ENCODE measurements at regions not wholly inside any gene's neighbourhood (a gene's known extent, or its start where the extent isn't known, plus 50 kb on each side); places are given as distances from the start of the nearest gene placed in this dataset.
"Not testable (repeated sequence)": the region's sequence is repeated elsewhere in the genome, so short reads cannot be mapped to it uniquely, and the experiment has no call there.

GRCh38 chr11:50178737-50179136, 146.1 kb downstream of the OR4C45 start:
- DNase-seq: no peak

GRCh38 chr11:50181334-50181733, 148.7 kb downstream of the OR4C45 start:
- Histone ChIP-seq H3K4me2 (ENCODE audit: low read length) (no peak overlapping the region), H3K4me3 (ENCODE audit: low read length) (no peak overlapping the region), H3K79me1 (ENCODE audit: low read length) (no peaks in the 10 kb centered on the region), H3K4me1 (ENCODE audit: control insufficient read depth, low read depth, low read length) (no peaks in the 10 kb centered on the region), H3K4ac (ENCODE audit: low read depth, low read length) (no peak overlapping the region), H3K79me2 (ENCODE audit: control insufficient read depth, insufficient read depth, low read length) (no peaks in the 10 kb centered on the region), H3K27me3 (ENCODE audit: insufficient read depth, low read length, poor library complexity) (no peaks in the 10 kb centered on the region), H3K56ac (ENCODE audit: low read length) (no peak overlapping the region), H2BK120ac (ENCODE audit: low read depth, low read length) (no peak overlapping the region), H3K27ac (ENCODE audit: low read depth, low read length) (no peak overlapping the region), H4K8ac (ENCODE audit: low read depth, low read length) (no peak overlapping the region), H3K23ac (ENCODE audit: low read length) (no peak overlapping the region), H2BK15ac (replicated peaks; ENCODE audit: low read depth) (no peak overlapping the region), H4K5ac (ENCODE audit: low read length) (no peak overlapping the region), H3K18ac (ENCODE audit: low read length) (no peak overlapping the region), H2AK5ac (ENCODE audit: low read length) (no peak overlapping the region), H3K36me3 (ENCODE audit: control insufficient read depth, insufficient read depth, low read length) (no peaks in the 10 kb centered on the region), H2BK5ac (ENCODE audit: low read length) (no peak overlapping the region), H3K9ac (ENCODE audit: low read length) (no peak overlapping the region)
- no peak for DNase-seq
- WGBS (ENCODE audit: extremely low coverage, insufficient coverage, low lambda C conversion rate): no CpG with 5 or more reads among the region's 2 CpGs

More at GRCh38 chr11:50178737-50179136, 146.1 kb downstream of the OR4C45 start:
- Histone ChIP-seq H3K79me1 (ENCODE audit: low read length) (no peaks in the 10 kb centered on the region), H3K23ac (ENCODE audit: low read length) (no peak overlapping the region), H3K9ac (ENCODE audit: low read length) (no peak overlapping the region), H3K4me3 (ENCODE audit: low read length) (no peak overlapping the region), H3K27ac (ENCODE audit: low read depth, low read length) (no peak overlapping the region), H3K56ac (ENCODE audit: low read length) (no peak overlapping the region), H3K27me3 (ENCODE audit: insufficient read depth, low read length, poor library complexity) (no peaks in the 10 kb centered on the region), H4K8ac (ENCODE audit: low read depth, low read length) (no peak overlapping the region), H3K4me1 (ENCODE audit: control insufficient read depth, low read depth, low read length) (no peaks in the 10 kb centered on the region), H3K18ac (ENCODE audit: low read length) (no peak overlapping the region), H3K4me2 (ENCODE audit: low read length) (no peak overlapping the region), H3K4ac (ENCODE audit: low read depth, low read length) (no peak overlapping the region), H2BK15ac (replicated peaks; ENCODE audit: low read depth) (no peak overlapping the region), H4K5ac (ENCODE audit: low read length) (no peak overlapping the region), H2BK120ac (ENCODE audit: low read depth, low read length) (no peak overlapping the region), H3K79me2 (ENCODE audit: control insufficient read depth, insufficient read depth, low read length) (no peaks in the 10 kb centered on the region), H2BK5ac (ENCODE audit: low read length) (no peak overlapping the region), H3K36me3 (ENCODE audit: control insufficient read depth, insufficient read depth, low read length) (no peaks in the 10 kb centered on the region), H2AK5ac (ENCODE audit: low read length) (no peak overlapping the region)

GRCh38 chr11:50182486-50182885, 149.8 kb downstream of the OR4C45 start:
- Histone ChIP-seq H3K18ac (ENCODE audit: low read length) (no peak overlapping the region), H3K56ac (ENCODE audit: low read length) (no peak overlapping the region), H2BK120ac (ENCODE audit: low read depth, low read length) (no peak overlapping the region), H3K4me2 (ENCODE audit: low read length) (no peak overlapping the region), H4K5ac (ENCODE audit: low read length) (no peak overlapping the region), H4K8ac (ENCODE audit: low read depth, low read length) (no peak overlapping the region), H3K9ac (ENCODE audit: low read length) (no peak overlapping the region), H3K23ac (ENCODE audit: low read length) (no peak overlapping the region), H3K4me3 (ENCODE audit: low read length) (no peak overlapping the region), H2AK5ac (ENCODE audit: low read length) (no peak overlapping the region), H3K79me1 (ENCODE audit: low read length) (no peaks in the 10 kb centered on the region), H3K27me3 (ENCODE audit: insufficient read depth, low read length, poor library complexity) (no peaks in the 10 kb centered on the region), H3K36me3 (ENCODE audit: control insufficient read depth, insufficient read depth, low read length) (no peaks in the 10 kb centered on the region), H3K27ac (ENCODE audit: low read depth, low read length) (no peak overlapping the region), H2BK15ac (replicated peaks; ENCODE audit: low read depth) (no peak overlapping the region), H3K4me1 (ENCODE audit: control insufficient read depth, low read depth, low read length) (no peaks in the 10 kb centered on the region), H3K79me2 (ENCODE audit: control insufficient read depth, insufficient read depth, low read length) (no peaks in the 10 kb centered on the region), H2BK5ac (ENCODE audit: low read length) (no peak overlapping the region), H3K4ac (ENCODE audit: low read depth, low read length) (no peak overlapping the region)
- no peak for DNase-seq
- WGBS (ENCODE audit: extremely low coverage, insufficient coverage, low lambda C conversion rate): no CpG with 5 or more reads among the region's 2 CpGs

- H4K8ac ChIP-seq (ENCODE audit: low read depth, low read length); H3K79me2 ChIP-seq (ENCODE audit: control insufficient read depth, insufficient read depth, low read length); H3K56ac ChIP-seq (ENCODE audit: low read length); H3K4ac ChIP-seq (ENCODE audit: low read depth, low read length); H3K4me1 ChIP-seq (ENCODE audit: control insufficient read depth, low read depth, low read length); H3K79me1 ChIP-seq (ENCODE audit: low read length); H3K18ac ChIP-seq (ENCODE audit: low read length); H3K27me3 ChIP-seq (ENCODE audit: insufficient read depth, low read length, poor library complexity); H3K23ac ChIP-seq (ENCODE audit: low read length); H3K4me3 ChIP-seq (ENCODE audit: low read length); DNase-seq; H2BK120ac ChIP-seq (ENCODE audit: low read depth, low read length); H2BK15ac ChIP-seq (replicated peaks; ENCODE audit: low read depth); H3K27ac ChIP-seq (ENCODE audit: low read depth, low read length); H3K36me3 ChIP-seq (ENCODE audit: control insufficient read depth, insufficient read depth, low read length); H2AK5ac ChIP-seq (ENCODE audit: low read length); H3K9ac ChIP-seq (ENCODE audit: low read length); H2BK5ac ChIP-seq (ENCODE audit: low read length); H3K4me2 ChIP-seq (ENCODE audit: low read length); H4K5ac ChIP-seq (ENCODE audit: low read length): not testable (repeated sequence)
- WGBS (ENCODE audit: extremely low coverage, insufficient coverage, low lambda C conversion rate): no CpG with 5 or more reads among the region's 19 CpGs
Measured at GRCh38 chr11:50183170-50183569, 150.5 kb downstream of the OR4C45 start.

DNA sequence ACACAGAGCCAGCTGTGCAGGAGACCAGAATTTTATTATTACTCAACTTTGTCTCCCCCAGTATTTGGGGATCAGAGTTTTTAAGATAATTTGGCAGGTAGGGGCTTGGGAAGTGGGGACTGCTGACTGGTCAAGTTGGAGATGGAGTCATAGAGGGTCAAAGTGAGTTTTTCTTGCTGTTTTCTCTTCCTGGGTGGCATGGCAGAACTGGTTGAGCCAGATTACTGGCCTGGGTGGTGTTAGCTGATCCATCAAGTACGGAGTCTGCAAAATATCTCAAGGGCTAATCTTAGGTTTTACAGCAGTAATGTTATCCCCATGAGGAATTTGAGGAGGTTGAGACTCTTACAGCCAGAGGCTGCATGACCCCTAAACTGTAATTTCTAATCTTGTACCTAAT, 153.5 kb downstream of the OR4C45 start:
- Histone ChIP-seq H2BK120ac (ENCODE audit: low read depth, low read length) (no peak overlapping the region), H2BK15ac (replicated peaks; ENCODE audit: low read depth) (no peak overlapping the region), H3K36me3 (ENCODE audit: control insufficient read depth, insufficient read depth, low read length) (no peaks in the 10 kb centered on the region), H3K4me1 (ENCODE audit: control insufficient read depth, low read depth, low read length) (no peaks in the 10 kb centered on the region), H2BK5ac (ENCODE audit: low read length) (no peak overlapping the region), H3K23ac (ENCODE audit: low read length) (no peak overlapping the region), H3K4me2 (ENCODE audit: low read length) (no peak overlapping the region), H3K18ac (ENCODE audit: low read length) (no peak overlapping the region), H4K5ac (ENCODE audit: low read length) (no peak overlapping the region), H3K27ac (ENCODE audit: low read depth, low read length) (no peak overlapping the region), H4K8ac (ENCODE audit: low read depth, low read length) (no peak overlapping the region), H3K4ac (ENCODE audit: low read depth, low read length) (no peak overlapping the region), H3K79me2 (ENCODE audit: control insufficient read depth, insufficient read depth, low read length) (no peaks in the 10 kb centered on the region), H3K4me3 (ENCODE audit: low read length) (no peak overlapping the region), H3K56ac (ENCODE audit: low read length) (no peak overlapping the region), H2AK5ac (ENCODE audit: low read length) (no peak overlapping the region), H3K9ac (ENCODE audit: low read length) (no peak overlapping the region), H3K27me3 (ENCODE audit: insufficient read depth, low read length, poor library complexity) (no peaks in the 10 kb centered on the region), H3K79me1 (ENCODE audit: low read length) (no peaks in the 10 kb centered on the region)
- no CpG with 5 or more reads among the region's 1 CpG for WGBS (ENCODE audit: extremely low coverage, insufficient coverage, low lambda C conversion rate)
- no peak for DNase-seq

DNA sequence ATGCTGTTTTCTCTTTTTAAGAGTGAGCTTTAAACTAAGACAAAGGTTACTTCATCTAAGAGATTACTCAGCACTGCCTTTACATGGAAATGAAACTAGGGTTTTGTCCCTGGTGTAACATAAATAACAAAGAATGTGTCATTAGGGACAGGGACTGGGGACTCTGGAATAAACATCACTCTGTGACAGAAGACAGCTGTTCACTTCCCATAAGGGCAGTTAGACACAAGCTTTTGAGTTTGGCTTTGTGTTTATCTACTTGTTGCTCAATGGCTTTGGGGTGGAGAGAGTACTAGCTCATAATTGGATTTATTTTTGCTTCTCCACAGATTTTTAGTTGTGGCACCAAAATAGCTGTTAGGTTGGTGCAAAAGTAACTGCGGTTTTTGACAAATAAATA, 154.5 kb downstream of the OR4C45 start:
- no peak overlapping the region for H3K18ac ChIP-seq (ENCODE audit: low read length)
- no peak overlapping the region for H4K5ac ChIP-seq (ENCODE audit: low read length)
- H2BK120ac ChIP-seq (ENCODE audit: low read depth, low read length): no peak overlapping the region
- H3K56ac ChIP-seq (ENCODE audit: low read length): no peak overlapping the region
- H2BK15ac ChIP-seq (replicated peaks; ENCODE audit: low read depth): no peak overlapping the region
- H3K79me1 ChIP-seq (ENCODE audit: low read length): no peaks in the 10 kb centered on the region
- no peaks in the 10 kb centered on the region for H3K4me1 ChIP-seq (ENCODE audit: control insufficient read depth, low read depth, low read length)
- DNase-seq: no peak
- H3K23ac ChIP-seq (ENCODE audit: low read length): no peak overlapping the region
- H3K36me3 ChIP-seq (ENCODE audit: control insufficient read depth, insufficient read depth, low read length): no peaks in the 10 kb centered on the region
- H3K27me3 ChIP-seq (ENCODE audit: insufficient read depth, low read length, poor library complexity): no peaks in the 10 kb centered on the region
- no peak overlapping the region for H2BK5ac ChIP-seq (ENCODE audit: low read length)
- no peaks in the 10 kb centered on the region for H3K79me2 ChIP-seq (ENCODE audit: control insufficient read depth, insufficient read depth, low read length)
- H3K4ac ChIP-seq (ENCODE audit: low read depth, low read length): no peak overlapping the region
- WGBS (ENCODE audit: extremely low coverage, insufficient coverage, low lambda C conversion rate): no CpG with 5 or more reads among the region's 1 CpG
- no peak overlapping the region for H3K9ac ChIP-seq (ENCODE audit: low read length)
- H3K4me3 ChIP-seq (ENCODE audit: low read length): no peak overlapping the region
- H2AK5ac ChIP-seq (ENCODE audit: low read length): no peak overlapping the region
- no peak overlapping the region for H4K8ac ChIP-seq (ENCODE audit: low read depth, low read length)
- H3K27ac ChIP-seq (ENCODE audit: low read depth, low read length): no peak overlapping the region
- no peak overlapping the region for H3K4me2 ChIP-seq (ENCODE audit: low read length)
